ENCODE measurements at regions not wholly inside any gene's neighbourhood (a gene's known extent, or its start where the extent isn't known, plus 50 kb on each side); places are given as distances from the start of the nearest gene placed in this dataset.

GRCh38 chr20:6975311-6975710, 207.8 kb downstream of the BMP2 start:
- H3K27ac ChIP-seq, result no peak overlapping the region
- TF ChIP-seq POLR2A (IDR thresholded peaks at IDR 0.05) (no peak), CTCF (IDR thresholded peaks at IDR 0.05) (no peak)

GRCh38 chr20:6976106-6976900, 208.8 kb downstream of the BMP2 start:
- H3K9me3 ChIP-seq, result no peaks in the 10 kb centered on the region
- intact Hi-C loops (cut with DNase I; ENCODE audit: low total_unique reads), result no loop called here
- no peak overlapping the region for H3K4me3 ChIP-seq
- H3K4me1 ChIP-seq, result no peaks in the 10 kb centered on the region
- no peaks in the 10 kb centered on the region for H3K36me3 ChIP-seq
- TF ChIP-seq POLR2A (IDR thresholded peaks at IDR 0.05) (no peak), CTCF (IDR thresholded peaks at IDR 0.05) (no peak)
- no peak for DNase-seq
- H3K27ac ChIP-seq, result no peak overlapping the region
- H3K27me3 ChIP-seq, result no peaks in the 10 kb centered on the region

More at GRCh38 chr20:6975311-6975710, 207.8 kb downstream of the BMP2 start:
- H3K9me3 ChIP-seq, result no peaks in the 10 kb centered on the region
- no peak overlapping the region for H3K4me3 ChIP-seq
- H3K36me3 ChIP-seq, result no peaks in the 10 kb centered on the region
- no peaks in the 10 kb centered on the region for H3K27me3 ChIP-seq
- intact Hi-C loops (cut with DNase I; ENCODE audit: low total_unique reads), result no loop called here
- H3K4me1 ChIP-seq, result no peaks in the 10 kb centered on the region
- DNase-seq, result no peak

GRCh38 chr20:6979621-6980020, 212.1 kb downstream of the BMP2 start:
- H3K27ac ChIP-seq, result no peak overlapping the region
- H3K4me3 ChIP-seq, result no peak overlapping the region
- no peaks in the 10 kb centered on the region for H3K27me3 ChIP-seq
- no peaks in the 10 kb centered on the region for H3K36me3 ChIP-seq
- no peaks in the 10 kb centered on the region for H3K4me1 ChIP-seq
- TF ChIP-seq CTCF (IDR thresholded peaks at IDR 0.05) (no peak), POLR2A (IDR thresholded peaks at IDR 0.05) (no peak)
- H3K9me3 ChIP-seq, result no peaks in the 10 kb centered on the region
- intact Hi-C loops (cut with DNase I; ENCODE audit: low total_unique reads), result no loop called here
- no peak for DNase-seq

DNA sequence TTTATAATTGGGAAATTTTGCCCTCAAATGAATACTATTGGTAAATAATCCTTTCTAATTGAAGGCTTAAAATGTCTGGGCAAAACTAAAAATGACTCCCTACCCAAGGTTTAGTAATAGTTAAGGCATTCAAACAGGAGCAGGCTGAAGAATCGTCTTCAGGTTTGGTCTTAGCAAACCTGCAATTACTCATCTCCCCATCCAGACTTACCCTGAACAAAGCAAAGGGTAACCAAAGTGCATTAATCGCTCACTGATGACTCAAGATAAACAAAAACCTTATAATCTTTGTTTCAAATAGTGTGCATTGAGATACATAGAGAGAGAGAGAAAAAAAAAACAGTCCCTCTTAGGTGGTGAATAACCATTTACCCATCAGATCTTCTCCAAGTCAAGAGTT, 225.5 kb downstream of the BMP2 start:
- DNase-seq, result no peak
- H3K9me3 ChIP-seq, result no peaks in the 10 kb centered on the region
- no peak overlapping the region for H3K27ac ChIP-seq
- no peaks in the 10 kb centered on the region for H3K36me3 ChIP-seq
- intact Hi-C loops (cut with DNase I; ENCODE audit: low total_unique reads), result no loop called here
- TF ChIP-seq CTCF (IDR thresholded peaks at IDR 0.05) (no peak), POLR2A (IDR thresholded peaks at IDR 0.05) (no peak)
- no peaks in the 10 kb centered on the region for H3K4me1 ChIP-seq
- H3K4me3 ChIP-seq, result no peak overlapping the region
- H3K27me3 ChIP-seq, result no peaks in the 10 kb centered on the region

DNA sequence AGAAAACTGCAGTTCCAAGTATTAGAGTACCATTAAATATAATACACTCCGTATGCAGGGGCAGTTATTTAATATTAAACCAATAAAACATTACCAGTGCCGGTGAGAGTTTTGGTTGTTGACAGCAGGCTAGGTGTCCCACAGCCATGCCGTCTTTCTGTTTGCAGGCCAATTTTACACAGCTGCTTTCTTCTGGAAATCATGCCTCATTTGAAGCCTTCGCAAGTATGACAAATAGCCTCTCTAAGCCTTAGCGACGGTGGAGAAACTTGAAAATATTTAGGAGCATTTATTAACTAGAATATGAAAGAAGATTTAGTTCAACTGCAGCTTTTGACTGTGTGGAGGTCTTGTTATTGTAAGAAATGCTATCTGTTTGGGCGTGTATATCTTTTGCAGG, 226.0 kb downstream of the BMP2 start:
- Histone ChIP-seq H3K36me3 (no peaks in the 10 kb centered on the region), H3K27ac (no peak overlapping the region), H3K27me3 (no peaks in the 10 kb centered on the region), H3K9me3 (no peaks in the 10 kb centered on the region), H3K4me1 (no peaks in the 10 kb centered on the region), H3K4me3 (no peak overlapping the region)
- TF ChIP-seq CTCF (IDR thresholded peaks at IDR 0.05) (no peak), POLR2A (IDR thresholded peaks at IDR 0.05) (no peak)
- DNase-seq, result no peak
- intact Hi-C loops (cut with DNase I; ENCODE audit: low total_unique reads), result no loop called here

All from uterus (tissue), 3 donors.